HG02759 (cell line): ENCODE measurements at regions not wholly inside any gene's neighbourhood (a gene's known extent, or its start where the extent isn't known, plus 50 kb on each side); places are given as distances from the start of the nearest gene placed in this dataset.
"Not testable (repeated sequence)": the region's sequence is repeated elsewhere in the genome, so short reads cannot be mapped to it uniquely, and the experiment has no call there.

Experiments
- ATAC-seq: cut with Tn5 transposase; IDR thresholded peaks from one replicate; pipeline ENCODE4 v1.9.1; 2021; ENCODE audit warnings: mild to moderate bottlenecking, moderate library complexity; ENCODE audit not compliant: unreplicated experiment

DNA sequence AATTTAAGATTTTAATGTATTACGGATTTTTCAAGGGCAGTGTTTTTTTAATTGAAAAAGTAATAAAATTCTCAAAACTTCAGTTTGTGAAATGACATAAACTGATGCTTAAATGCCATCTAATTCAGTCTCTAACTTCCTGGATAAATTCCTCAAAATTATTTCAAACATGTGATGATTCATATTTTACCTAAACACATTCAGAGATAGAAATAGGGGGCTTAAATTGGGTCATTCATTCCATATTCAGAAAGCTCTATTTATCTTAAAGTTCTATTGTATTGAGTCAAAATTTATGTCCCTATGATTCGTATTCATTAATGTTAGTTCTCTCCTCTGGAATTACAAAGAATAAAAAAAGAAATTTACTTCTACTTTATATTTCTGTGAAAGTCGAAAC, 713.6 kb upstream of the CHRM3 start:
- ATAC-seq, result no peak

DNA sequence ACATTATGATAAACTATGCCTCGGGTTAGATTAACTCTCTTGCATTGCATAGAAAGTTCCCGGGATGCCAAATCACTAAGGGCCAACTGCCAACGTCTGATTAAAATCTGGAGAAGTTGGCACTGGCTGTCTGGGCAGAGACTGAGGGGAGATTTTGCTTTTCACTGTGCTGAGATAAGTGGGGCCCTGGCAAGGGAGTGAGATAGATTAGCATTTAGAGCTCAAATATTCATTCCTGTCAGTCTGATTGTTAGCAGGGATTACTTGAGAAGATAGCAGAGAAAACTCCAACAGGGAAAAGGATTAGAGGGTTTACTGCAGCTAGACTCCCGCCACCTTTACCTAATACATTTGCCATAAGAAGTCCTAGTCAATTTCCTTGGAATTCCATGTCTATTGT, 714.1 kb upstream of the CHRM3 start:
- no peak for ATAC-seq

DNA sequence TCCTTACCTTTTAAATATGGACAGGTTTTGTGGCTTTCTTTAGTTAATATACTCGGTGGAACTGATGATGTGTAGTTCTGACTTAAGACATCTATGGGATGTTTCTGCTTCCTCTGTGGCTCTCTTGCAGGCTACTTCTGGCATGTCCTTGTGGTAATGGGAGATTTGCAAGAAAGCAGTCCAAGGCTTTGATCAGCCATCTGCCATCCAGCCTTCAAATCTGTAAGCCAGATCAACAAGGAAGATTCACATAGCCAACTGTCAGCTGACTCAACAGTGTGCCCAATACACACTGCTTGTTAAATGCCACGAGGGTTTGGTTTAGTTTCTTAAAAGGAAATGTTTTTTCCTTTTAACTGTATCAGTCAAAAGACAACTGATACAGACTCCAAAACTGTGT, 722.2 kb upstream of the CHRM3 start:
- ATAC-seq, result no peak

DNA sequence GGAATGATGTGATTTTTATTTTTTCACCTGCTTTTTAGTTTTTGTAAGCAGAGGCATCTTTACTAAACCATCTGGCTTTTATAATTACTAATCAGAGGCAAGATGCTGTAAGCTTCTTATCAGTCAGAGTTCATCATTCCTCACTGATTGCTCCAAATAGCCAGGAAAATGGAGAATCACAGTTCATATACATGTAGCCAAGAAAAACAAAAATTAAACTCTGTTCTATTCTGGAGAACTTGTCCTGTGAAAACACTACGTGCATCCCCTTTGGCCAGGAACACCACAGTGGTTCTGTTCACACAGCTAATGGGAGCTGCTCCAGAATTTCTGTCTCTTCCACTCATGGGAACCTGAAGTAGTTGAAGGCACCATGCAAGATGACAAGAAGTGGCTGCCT, 725.5 kb upstream of the CHRM3 start:
- no peak for ATAC-seq

DNA sequence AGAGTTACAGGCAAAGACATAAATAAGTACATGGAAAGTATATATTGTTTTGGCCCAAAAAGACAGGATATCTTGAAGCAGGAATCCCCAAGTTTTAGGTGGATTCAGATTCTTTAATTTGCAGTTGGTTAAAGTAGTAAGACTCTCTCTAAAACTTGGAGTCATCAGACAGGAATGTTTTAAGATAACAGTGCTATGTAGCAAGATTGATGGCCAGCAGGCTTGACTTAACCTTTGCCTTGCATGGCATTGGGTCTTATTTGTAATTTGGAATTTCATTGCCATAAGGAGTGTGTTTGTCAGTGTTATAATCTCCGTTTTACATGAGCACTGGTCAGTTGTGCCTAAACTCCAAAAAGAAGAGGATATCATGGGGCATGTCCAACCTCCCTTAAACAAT, 727.6 kb upstream of the CHRM3 start:
- ATAC-seq, result no peak

DNA sequence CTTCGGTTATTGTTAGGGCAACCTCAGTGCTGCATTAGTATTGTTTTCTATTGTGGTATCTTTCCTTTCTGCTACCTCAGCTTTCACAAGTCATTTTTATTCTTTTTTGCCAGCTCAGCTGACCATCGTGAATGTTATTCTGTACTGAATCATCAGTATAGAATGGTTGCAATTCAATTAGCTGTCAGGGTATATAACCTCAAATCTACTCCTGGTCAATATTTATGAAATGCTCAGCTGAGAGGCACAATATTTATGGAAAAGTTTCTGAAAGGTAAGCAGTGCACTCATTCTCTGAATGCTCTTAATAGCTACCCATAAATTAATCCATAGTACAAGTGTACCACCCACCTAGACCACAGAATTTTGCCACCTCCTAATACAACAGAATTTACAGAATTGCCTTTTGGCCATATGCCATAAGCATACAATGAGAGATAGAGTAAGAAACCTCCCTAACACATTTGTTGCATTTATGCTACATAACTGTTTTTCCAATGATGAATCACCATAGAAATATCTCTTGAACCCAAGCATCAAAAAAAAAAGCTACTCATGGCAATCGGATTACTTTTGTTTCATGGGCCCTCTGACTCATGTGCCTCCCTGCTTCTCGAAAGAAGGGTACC, 732.6 kb upstream of the CHRM3 start:
- no peak for ATAC-seq

DNA sequence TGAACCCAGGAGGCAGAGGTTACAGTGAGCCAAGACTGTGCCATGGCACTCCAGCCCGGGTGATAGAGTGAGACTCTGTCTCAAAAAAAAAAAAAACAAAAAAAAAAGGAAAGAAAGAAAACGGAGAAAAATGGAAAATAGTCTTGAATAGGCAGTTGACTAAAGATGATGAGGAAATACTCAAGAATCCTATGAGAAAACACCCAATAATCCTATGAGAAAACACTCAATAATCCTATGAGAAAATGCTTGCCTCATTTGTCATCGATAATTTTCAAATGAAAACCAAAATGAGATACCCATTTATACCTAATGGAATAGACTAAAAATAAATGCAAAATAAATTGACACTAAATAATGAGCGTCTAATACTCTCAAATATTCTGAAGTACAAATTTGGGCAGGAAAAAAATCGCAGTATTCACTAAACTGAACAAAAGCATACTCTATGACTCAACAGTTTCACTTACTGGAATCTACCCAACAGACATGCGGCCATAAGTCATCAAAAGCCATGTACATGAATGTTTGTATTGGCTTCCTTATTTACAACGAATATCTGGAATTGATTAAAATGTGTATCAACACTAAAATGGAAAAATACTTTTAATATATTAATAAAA, 733.9 kb upstream of the CHRM3 start:
- ATAC-seq, result no peak

DNA sequence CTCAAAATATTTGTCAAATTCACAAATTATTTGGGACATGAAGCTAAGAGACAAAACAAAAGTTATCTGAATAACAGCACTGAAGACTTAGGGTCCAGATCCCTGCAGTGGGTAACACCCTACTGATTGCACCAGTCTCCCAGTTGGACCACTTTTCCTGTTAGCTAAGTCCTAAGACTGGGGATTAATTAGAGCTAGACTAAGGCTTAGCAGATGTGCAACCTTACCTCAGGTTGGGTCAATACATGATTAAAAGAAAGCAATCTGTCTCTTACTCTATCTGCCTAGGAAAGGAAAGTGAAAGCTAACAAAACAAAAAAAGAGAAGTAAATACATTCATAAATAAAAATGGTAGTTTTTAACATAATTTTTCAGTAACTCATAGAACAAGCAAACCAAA, 737.2 kb upstream of the CHRM3 start:
- no peak for ATAC-seq

DNA sequence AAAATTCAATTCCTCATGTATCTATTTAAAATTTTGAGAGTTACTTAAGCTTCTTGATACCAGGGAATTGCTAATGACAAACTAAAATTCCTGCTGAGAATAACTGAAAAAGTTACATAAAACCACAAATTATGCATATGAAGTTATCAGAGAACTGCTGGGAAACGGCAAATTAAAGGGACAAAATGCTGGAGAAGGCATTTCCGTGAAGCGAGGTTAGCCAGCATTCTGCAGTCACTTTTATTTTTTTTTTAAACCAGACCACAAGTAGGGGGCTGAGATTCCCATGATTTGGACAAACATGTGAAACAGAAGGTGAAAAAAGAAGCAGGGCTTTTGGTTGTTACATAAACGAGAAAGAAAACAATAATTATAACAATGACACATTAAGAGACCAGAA, 737.6 kb upstream of the CHRM3 start:
- no peak for ATAC-seq

DNA sequence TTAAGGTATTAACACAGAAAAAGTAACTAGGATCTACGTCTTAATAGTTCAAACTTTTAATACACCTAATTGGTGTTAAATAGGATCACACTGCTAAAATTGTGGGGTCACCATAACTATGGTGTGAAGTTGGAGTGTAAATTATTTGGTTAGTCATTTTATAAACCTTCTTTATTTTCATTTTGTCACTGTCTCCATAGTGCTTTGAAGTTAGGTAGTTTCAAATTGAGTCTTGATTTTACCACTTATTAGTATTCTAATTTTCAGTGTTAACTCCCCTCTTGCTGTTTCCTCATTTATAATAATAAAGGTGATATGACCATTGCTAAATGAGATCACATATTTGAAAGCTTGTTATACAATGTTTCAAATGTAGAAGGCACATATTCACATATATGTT, 738.1 kb upstream of the CHRM3 start:
- no peak for ATAC-seq

DNA sequence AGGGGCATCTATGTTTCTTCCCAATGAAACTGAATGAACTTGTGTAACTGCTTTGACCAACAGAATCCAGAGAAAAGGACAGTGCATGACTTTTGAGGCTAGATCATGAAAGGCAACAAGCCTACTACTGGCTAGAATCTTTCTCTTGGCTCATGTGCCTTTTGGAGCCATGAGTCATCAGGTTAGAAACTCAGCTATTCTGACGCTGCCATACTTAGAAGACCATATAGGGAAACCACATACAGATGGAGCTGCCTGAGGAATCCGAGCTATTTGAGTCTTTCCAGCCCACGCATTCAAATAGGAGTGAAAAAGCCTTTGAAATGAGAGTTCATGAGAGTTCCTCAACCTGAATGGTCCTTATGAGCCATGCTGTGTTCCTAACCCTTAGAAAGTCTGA, 738.5 kb upstream of the CHRM3 start:
- ATAC-seq, result no peak

DNA sequence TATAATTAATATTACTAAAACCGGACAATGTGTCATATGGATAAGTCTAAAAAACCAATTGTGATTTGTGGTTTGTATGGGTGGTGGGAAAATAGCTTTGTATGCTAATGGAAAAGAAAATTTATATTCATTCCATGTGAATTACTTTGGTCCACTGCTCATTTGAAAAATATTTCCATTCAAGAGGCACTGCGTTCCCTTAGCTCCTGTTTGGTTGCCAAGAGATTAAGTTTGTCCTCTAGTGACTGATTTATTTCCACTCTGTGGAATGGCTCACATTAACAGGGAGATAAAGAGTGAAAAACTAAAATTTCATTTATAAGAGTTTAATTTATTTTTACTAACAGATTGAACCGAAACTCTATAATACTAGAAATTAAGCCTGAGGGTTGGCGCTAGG, 744.1 kb upstream of the CHRM3 start:
- no peak for ATAC-seq

DNA sequence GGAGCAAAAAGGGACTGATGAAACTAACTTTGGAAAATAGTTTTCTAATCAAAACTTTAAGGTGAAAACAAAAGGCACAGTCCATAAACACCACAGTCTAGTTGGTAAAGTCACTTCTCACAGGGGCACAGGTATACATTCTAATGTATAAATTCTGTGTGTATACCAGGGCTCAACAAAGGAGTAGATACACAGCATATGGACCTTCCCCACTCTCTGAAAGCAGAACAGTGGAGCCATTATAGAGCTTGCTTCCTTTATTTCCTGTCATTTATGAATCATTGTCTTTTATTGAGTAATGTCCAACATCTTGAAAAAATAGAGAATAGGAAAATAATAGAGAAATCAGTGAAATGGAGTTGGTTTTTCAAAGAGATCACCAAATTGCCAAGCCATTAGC, 746.5 kb upstream of the CHRM3 start:
- no peak for ATAC-seq

DNA sequence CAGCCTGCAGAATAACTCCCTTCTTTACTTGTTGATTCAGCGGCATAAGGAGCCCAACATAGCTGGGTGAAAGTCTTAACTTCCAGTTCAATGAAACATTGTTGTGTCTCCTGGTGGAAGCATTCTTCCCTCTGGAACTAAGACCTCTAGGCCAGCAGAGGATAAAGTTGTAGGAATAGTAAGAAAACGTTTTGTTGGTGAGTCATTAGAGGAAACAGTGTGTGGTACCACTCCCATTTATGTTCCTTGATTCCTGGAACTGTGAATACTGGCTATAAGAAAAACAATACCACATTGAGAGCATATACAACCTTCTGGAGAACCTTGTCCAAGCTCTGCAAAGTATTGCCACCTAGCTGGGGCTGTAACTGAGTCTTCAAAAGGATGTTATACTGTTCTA, 737.4 kb upstream of the ZP4 start:
- no peak for ATAC-seq

DNA sequence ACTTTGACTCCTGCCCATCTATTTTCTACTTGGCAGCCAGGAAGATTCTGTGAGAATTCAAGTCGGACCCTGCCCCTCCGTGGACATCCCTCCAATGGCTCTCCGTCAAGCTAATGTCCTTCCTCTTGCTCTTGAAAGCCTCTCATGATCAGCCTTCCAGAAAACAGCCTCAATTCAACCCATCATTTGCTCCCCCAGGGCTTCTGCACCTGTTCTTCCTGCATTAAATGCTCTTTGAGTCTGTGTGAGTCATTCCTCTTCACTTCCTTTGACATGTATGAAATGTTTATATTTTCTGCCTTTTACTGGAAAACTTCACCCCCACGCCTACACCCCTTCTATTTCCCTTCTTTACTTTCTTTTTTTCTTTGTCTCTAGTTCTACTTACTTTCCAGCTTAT, 734.1 kb upstream of the ZP4 start:
- no peak for ATAC-seq

DNA sequence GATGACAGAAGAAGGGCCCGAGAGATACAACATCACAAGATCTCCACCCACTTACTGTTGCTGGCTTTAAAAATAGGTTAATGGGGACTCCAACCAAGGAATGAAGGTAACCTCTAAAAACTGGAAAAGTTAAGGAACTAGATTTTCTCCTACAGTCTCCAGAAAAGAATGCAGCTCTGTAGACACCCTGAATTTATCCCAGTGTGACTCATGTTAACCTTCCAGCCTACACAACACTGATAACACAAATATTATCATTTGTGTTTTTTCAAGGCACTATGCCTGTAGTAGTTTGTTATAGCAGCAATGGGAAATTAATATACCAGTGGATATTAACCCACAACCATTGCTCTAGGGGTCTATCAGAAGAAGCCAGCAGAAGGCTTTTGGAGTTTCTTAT, 730.7 kb upstream of the ZP4 start:
- ATAC-seq, result no peak

DNA sequence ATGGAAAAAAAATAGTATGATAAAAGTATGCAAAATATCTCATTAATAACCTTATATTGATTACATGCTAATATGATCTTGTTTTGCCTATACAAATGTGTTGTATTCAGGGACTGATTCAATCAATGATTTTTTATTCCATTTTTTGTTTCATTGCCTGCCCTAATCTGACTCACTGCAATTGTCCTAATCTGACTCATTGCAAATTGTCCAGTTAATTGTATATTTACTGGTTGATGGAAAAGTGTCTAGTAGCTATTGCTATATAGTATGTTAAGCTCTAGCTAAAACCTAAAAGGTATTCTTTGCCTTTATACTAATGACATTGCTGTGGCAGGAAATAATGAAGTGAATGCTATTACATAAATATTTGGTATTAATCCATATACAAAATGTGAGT, 728.9 kb upstream of the ZP4 start:
- no peak for ATAC-seq

DNA sequence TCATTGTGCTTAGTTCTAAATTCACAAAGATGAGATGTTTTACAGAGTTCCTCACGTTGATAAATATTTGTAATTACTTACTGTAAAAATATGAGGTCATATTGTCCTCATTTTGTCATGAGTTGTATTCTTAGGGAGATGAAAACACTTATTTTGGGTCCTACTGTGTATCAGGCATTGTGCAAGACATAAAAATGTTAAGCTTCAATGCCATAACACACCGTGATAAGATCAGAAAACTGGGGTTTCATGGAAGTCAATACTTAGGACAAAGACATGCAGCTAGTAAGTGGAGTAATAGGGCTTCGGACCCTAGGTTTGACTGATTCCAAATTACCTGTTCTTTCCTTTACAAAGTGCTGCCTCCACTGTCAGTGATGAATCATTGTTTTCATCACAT, 720.7 kb upstream of the ZP4 start:
- ATAC-seq, result no peak

DNA sequence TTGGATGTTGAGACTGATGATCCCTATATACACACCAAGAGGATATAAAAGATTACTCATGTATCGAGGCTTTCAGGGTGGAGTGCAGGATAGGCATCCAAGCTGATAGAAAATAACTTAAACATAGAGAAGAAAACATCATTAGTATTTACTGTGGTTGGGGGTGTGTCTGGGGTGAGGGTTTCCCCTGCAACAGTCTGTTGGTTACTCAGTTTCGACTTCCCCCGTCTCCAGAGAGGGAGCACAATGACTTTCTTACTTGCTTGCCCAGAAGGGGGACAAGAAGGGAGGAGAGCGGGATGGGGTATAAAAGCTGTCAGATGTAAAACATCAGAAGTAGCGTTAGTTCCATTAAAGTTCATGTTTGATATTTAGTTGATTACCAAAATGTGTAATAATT, 717.4 kb upstream of the ZP4 start:
- ATAC-seq, result no peak

DNA sequence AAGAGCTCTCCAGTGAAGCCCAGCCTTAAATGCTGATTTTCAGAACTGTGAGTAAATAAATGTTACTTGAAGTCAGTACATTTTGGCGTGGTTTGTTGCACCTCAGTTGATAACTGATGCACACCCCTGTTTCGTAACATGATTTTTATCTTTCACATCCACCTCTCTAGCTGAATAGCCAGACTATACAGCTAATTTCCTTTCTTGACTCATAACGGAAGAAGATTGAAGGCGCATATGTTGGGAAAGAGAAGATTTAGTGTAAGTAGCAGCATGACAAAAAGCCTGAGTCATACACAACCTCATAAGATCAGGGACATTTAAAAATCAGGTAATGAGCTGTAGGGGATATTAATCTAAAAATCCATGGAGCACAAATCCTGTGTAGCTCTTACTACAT, 716.2 kb upstream of the ZP4 start:
- ATAC-seq, result no peak

DNA sequence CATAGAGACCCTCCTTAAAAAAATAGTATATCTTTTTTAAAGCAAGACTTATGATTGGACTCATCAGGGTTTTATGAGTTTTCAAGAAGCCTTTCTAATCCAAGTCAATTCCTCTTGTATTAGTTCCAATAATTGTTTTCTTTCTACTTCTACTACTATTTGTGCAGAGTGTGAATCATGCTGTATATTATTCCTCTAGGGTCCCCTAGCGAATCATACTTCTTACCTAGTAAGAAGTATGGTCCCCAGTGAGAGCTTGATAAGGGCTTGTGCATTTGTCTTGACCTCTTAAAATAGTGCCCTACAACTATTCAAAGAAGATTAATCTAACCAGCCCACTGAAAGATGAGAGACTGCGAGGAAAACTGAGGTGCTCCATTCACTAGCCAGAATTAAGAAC, 715.7 kb upstream of the ZP4 start:
- ATAC-seq, result no peak

DNA sequence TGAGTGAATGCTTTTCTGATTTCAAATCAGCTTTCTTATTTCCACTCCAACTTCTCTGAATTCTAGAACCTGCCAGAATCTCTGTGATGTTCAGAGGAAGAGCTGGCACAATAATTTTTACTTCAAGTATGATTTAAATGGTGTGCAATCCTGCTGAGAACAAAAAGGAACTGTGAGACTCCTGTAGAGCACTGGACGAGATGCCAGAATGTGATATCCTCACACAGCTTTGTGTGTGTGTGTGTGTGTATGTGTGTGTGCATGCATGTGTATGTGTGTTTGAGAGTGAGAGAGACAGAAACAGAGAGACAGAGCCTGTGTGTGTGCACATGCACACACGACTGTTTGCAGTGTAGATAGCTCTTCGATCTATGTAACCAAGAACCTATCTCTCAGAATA, 713.6 kb upstream of the ZP4 start:
- no peak for ATAC-seq

DNA sequence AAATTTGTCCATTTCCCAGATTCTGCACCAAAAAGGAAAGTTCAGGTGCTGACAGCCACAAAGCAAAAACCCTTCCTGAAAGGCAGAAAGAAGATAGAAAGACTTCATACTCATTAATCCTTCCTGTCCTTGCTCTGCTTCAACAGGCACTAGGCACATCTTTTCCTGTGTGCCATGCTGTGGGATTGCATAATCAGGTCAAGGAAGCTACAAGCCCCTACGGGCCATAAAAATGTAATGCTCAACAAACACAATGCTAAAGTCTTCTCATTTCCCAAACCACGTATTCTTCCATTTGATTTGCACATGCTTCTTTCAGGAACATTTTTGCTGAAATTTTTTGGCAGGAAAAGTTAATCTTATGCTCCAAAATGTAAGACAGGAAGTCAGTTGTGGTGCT, 710.9 kb upstream of the ZP4 start:
- not testable (repeated sequence) for ATAC-seq
